Endodermal cell (in vitro differentiated cells): ENCODE measurements at regions not wholly inside any gene's neighbourhood (a gene's known extent, or its start where the extent isn't known, plus 50 kb on each side); places are given as distances from the start of the nearest gene placed in this dataset.

Experiments
- DNase-seq: peaks from one replicate; pipeline ENCODE4 v3.0.0-alpha.2; 2017
- H3K27ac ChIP-seq: 2 replicates; pipeline ENCODE4 v1.5.1; 2013; ENCODE audit warnings: mild to moderate bottlenecking, low read depth, low read length, moderate library complexity
- H3K27me3 ChIP-seq: 2 replicates; pipeline ENCODE4 v1.6.1; 2013; ENCODE audit warnings: mild to moderate bottlenecking, low read length, moderate library complexity; ENCODE audit not compliant: insufficient read depth, control insufficient read depth, poor library complexity, severe bottlenecking
- H3K36me3 ChIP-seq: 2 replicates; pipeline ENCODE4 v1.7.0; 2013; ENCODE audit warnings: mild to moderate bottlenecking, low read length, moderate library complexity; ENCODE audit not compliant: control insufficient read depth, insufficient read depth
- H3K4me1 ChIP-seq: one replicate; pipeline ENCODE4 v1.7.0; 2013; ENCODE audit warnings: low read length; ENCODE audit not compliant: control insufficient read depth, insufficient read depth
- H3K4me3 ChIP-seq: 2 replicates; pipeline ENCODE4 v1.5.1; 2013; ENCODE audit warnings: mild to moderate bottlenecking, low read length, moderate library complexity
- H3K9ac ChIP-seq: 2 replicates; pipeline ENCODE4 v1.6.1; 2013; ENCODE audit warnings: mild to moderate bottlenecking, low read length, moderate library complexity; ENCODE audit not compliant: poor library complexity, severe bottlenecking; ENCODE audit errors: extremely low read depth
- H3K9me3 ChIP-seq: 2 replicates; pipeline ENCODE4 v1.6.1; 2013; ENCODE audit warnings: mild to moderate bottlenecking, low read length, moderate library complexity; ENCODE audit not compliant: control insufficient read depth
- H3K27ac Mint-ChIP-seq: 2 replicates; pipeline ENCODE4 v1.8.0; 2020; ENCODE audit warnings: mixed read lengths
- H3K27me3 Mint-ChIP-seq: 2 replicates; pipeline ENCODE4 v1.8.0; 2021; ENCODE audit warnings: mild to moderate bottlenecking, mixed read lengths; ENCODE audit not compliant: insufficient read depth
- H3K36me3 Mint-ChIP-seq: 2 replicates; pipeline ENCODE4 v1.8.0; 2020; ENCODE audit warnings: low read depth, mixed read lengths
- H3K4me1 Mint-ChIP-seq: 2 replicates; pipeline ENCODE4 v1.8.0; 2020; ENCODE audit warnings: mixed read lengths
- H3K4me3 Mint-ChIP-seq: 2 replicates; pipeline ENCODE4 v1.8.0; 2020; ENCODE audit warnings: mild to moderate bottlenecking, moderate library complexity, mixed read lengths
- H3K9me3 Mint-ChIP-seq: 2 replicates; pipeline ENCODE4 v1.8.0; 2020; ENCODE audit warnings: mild to moderate bottlenecking, mixed read lengths
- WGBS, 2 experiments: methylation state at CpG; one replicate each; pipeline versions ENCODE4 v1.1.5 to v1.1.7; 2013; ENCODE audit warnings: missing lambda C conversion rate in 2 of 2, mixed read lengths in 1 of 2; ENCODE audit not compliant: insufficient coverage in 1 of 2, insufficient read length in 1 of 2; 5-methylcytosine and 5-hydroxymethylcytosine counted together
- TF ChIP-seq, protein P1 (sequence below): fragments of 200-600 bp; sonication (generic); conservative IDR thresholded peaks from 2 replicates; pipeline ENCODE4 v1.5.0; 2021; ENCODE audit warnings: antibody characterized with exemption, mild to moderate bottlenecking

DNA sequence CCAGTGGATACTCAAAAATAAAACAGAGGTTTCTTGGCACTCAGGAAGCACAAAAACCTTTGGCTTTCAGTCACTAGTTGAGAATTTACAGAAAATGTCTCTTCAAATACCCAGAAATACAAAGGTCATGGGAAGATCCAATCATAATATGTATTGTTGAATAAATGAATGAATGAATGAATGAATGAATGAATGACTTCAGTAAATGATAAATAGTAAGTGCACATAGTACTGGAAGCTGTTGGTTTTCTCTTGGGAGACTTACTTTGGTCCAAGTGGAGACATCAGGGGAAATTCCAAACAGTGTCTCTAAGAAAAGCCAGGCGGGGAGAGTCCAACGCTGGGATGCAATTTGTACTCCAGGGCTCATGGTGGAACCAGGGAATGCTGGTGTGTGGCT lies 261.3 kb upstream of the KLHL29 start:
- H3K9me3 Mint-ChIP-seq = peaks cover 8% of the 10 kb centered on the region
- Histone ChIP-seq H3K36me3 (no peaks in the 10 kb centered on the region), H3K4me3 (no peak overlapping the region), H3K9me3 (peaks cover 5% of the 10 kb centered on the region), H3K9ac (no peak overlapping the region), H3K4me1 (no peaks in the 10 kb centered on the region), H3K27ac (no peak overlapping the region), H3K27me3 (no peaks in the 10 kb centered on the region)
- no peak overlapping the region for H3K4me3 Mint-ChIP-seq
- peaks cover 11% of the 10 kb centered on the region for H3K27me3 Mint-ChIP-seq
- H3K27ac Mint-ChIP-seq = no peak overlapping the region
- H3K36me3 Mint-ChIP-seq = no peaks in the 10 kb centered on the region
- WGBS, 2 experiments = 85 to 88% methylated on average over 2 of the region's 2 CpGs
- TF ChIP-seq, protein P1, sequence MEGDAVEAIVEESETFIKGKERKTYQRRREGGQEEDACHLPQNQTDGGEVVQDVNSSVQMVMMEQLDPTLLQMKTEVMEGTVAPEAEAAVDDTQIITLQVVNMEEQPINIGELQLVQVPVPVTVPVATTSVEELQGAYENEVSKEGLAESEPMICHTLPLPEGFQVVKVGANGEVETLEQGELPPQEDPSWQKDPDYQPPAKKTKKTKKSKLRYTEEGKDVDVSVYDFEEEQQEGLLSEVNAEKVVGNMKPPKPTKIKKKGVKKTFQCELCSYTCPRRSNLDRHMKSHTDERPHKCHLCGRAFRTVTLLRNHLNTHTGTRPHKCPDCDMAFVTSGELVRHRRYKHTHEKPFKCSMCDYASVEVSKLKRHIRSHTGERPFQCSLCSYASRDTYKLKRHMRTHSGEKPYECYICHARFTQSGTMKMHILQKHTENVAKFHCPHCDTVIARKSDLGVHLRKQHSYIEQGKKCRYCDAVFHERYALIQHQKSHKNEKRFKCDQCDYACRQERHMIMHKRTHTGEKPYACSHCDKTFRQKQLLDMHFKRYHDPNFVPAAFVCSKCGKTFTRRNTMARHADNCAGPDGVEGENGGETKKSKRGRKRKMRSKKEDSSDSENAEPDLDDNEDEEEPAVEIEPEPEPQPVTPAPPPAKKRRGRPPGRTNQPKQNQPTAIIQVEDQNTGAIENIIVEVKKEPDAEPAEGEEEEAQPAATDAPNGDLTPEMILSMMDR = no peak
- no peaks in the 10 kb centered on the region for H3K4me1 Mint-ChIP-seq
- DNase-seq = no peak

DNA sequence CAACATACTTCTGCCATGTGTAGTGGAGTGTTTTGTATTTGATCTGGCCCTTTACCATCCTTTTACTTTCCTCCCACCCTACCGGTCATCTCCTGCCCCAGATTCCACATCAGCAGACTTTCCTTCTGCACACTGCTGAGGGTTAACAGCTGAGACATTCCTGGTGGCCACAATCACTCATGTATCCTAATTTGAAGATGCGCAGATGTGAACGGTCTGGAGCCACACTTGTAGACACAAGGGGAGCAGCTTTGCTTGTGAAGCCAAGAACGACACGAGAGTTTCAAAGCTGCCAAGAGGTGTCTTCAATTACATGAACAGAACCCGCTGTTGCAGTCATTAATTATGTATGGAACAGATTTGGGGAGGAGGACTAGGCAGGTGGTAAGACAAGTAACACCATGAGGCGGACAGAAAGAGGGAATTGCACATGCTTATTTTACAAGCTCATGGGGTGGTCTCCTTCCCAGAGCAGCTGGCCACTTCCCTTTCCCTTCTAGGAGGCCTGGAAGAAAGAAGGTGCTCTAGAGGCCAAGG lies 260.7 kb upstream of the KLHL29 start:
- TF ChIP-seq, protein P1 = no peak
- Histone ChIP-seq H3K9me3 (peaks cover 11% of the 10 kb centered on the region), H3K4me3 (no peak overlapping the region), H3K36me3 (no peaks in the 10 kb centered on the region), H3K27ac (no peak overlapping the region), H3K4me1 (no peaks in the 10 kb centered on the region), H3K9ac (no peak overlapping the region), H3K27me3 (no peaks in the 10 kb centered on the region)
- Mint-ChIP-seq H3K9me3 (peaks cover 14% of the 10 kb centered on the region), H3K27ac (no peak overlapping the region), H3K4me1 (no peaks in the 10 kb centered on the region), H3K27me3 (peaks cover 9% of the 10 kb centered on the region), H3K4me3 (no peak overlapping the region), H3K36me3 (no peaks in the 10 kb centered on the region)
- DNase-seq = no peak
- 92 to 97% methylated on average over 6 to 7 of the region's 7 CpGs for WGBS, 2 experiments

DNA sequence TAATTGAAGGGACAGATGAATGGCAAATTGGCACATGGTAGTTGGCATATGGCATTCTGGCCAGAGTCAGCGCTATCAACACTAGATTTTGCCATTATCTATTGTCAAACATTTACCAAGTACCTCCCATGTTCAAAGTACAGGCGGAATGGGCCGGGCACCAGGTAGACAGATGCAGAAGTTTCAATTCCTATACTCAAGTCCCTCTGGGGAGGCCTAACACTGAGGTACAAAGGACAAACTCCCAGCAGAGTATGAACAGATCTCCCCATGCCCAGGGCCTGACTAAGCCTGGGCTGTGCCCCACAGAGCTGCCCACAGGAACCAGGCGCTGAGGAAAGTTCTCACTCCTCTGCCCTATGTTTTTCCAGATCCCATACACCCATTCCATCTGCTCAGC lies 257.5 kb upstream of the KLHL29 start:
- H3K9me3 ChIP-seq = peaks cover 11% of the 10 kb centered on the region
- H3K27me3 ChIP-seq = no peaks in the 10 kb centered on the region

More for the DNA sequence above, 257.5 kb upstream of the KLHL29 start:
- Mint-ChIP-seq H3K9me3 (peaks cover 14% of the 10 kb centered on the region), H3K4me3 (no peak overlapping the region), H3K4me1 (peaks cover 9% of the 10 kb centered on the region), H3K27me3 (peaks cover 7% of the 10 kb centered on the region), H3K27ac (no peak overlapping the region), H3K36me3 (no peaks in the 10 kb centered on the region)
- no peaks in the 10 kb centered on the region for H3K36me3 ChIP-seq
- H3K4me3 ChIP-seq = no peak overlapping the region
- no peak overlapping the region for H3K27ac ChIP-seq
- H3K9ac ChIP-seq = no peak overlapping the region
- DNase-seq = no peak
- H3K4me1 ChIP-seq = peaks cover 4% of the 10 kb centered on the region
- TF ChIP-seq, protein P1 = no peak
- WGBS, 2 experiments = 77 to 83% methylated on average over 2 to 4 of the region's 4 CpGs
